Renal cortical epithelial cell (primary cell): ENCODE measurements at regions not wholly inside any gene's neighbourhood (a gene's known extent, or its start where the extent isn't known, plus 50 kb on each side); places are given as distances from the start of the nearest gene placed in this dataset.
"Not testable (repeated sequence)": the region's sequence is repeated elsewhere in the genome, so short reads cannot be mapped to it uniquely, and the experiment has no call there.

ENCODE experiments used
- DNase-seq: peaks from one replicate; pipeline ENCODE4 v3.0.0-alpha.2; 2011; ENCODE audit warnings: low read depth

- no peak for DNase-seq
Observed at GRCh38 chr6:14597090-14597489, 479.5 kb downstream of the CD83 start.

- peak; percentile 47 for DNase-seq
Observed at GRCh38 chr6:14598017-14598864, 480.7 kb downstream of the CD83 start.

DNA sequence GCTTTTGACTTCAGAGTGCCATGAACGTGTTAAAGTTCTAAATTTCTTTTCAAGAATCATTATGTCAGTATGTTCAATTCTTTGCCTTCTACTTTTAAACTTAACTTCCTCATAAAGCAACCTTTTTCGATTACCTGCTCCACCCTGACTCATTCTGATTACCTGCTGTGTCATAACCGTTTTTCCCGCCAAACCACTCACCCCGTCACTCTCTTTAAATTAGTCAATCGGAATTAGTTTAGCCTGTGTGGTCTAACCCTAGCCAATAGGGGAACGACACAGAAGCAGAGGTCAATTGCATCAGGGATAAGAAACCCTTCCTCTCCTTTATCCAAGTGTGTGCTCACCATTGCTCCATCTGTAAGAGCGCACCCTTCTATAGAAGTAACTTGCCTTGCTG, 482.7 kb downstream of the CD83 start:
- not testable (repeated sequence) for DNase-seq

- DNase-seq, result no peak
Observed at GRCh38 chr6:14601490-14601889, 483.9 kb downstream of the CD83 start.

GRCh38 chr6:14606353-14606752, 488.8 kb downstream of the CD83 start:
- no peak for DNase-seq

DNA sequence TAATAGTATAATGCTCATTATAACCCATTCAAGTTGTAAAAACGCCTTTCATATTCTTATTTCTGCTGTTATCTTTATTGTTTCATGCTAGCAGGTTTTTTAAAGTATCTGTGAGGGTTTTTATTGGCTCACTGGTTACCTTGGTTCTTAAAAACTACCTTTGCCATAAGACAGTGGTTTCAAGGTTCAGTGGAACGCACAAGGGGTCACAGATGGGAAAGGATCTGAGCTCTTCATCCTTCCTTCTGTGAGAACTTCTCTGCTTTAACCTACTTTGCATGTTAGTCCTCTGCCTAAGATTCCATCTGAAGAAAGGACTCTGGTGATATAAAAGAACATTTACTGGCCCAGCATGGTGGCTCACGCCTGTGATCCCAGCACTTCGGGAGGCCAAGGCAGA, 492.6 kb downstream of the CD83 start:
- DNase-seq, result no peak

- DNase-seq, result peak; percentile 54
Observed at GRCh38 chr6:14612016-14612980, 494.7 kb downstream of the CD83 start.

- DNase-seq, result no peak
Observed at GRCh38 chr6:14614631-14615030, 497.1 kb downstream of the CD83 start.

DNA sequence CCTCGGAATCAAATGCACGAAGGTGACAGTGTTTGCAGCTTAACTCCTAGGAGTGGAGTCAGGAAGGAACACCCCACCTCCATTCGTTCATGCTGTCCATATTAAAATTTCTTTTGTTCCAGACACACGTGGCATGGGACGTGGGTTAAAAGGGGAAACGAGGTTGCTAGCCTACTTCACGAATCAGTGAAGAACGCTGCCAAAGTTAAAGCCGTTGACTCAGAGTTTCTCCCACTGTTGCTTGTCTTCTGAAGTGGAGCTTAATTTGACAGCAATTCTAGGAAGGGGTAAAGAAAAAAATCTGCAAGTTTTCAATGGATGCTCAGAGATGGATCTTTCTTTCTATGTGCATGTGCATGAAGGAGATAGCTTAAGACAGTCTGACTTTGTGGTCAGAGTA, 499.1 kb downstream of the CD83 start:
- DNase-seq, result no peak

DNA sequence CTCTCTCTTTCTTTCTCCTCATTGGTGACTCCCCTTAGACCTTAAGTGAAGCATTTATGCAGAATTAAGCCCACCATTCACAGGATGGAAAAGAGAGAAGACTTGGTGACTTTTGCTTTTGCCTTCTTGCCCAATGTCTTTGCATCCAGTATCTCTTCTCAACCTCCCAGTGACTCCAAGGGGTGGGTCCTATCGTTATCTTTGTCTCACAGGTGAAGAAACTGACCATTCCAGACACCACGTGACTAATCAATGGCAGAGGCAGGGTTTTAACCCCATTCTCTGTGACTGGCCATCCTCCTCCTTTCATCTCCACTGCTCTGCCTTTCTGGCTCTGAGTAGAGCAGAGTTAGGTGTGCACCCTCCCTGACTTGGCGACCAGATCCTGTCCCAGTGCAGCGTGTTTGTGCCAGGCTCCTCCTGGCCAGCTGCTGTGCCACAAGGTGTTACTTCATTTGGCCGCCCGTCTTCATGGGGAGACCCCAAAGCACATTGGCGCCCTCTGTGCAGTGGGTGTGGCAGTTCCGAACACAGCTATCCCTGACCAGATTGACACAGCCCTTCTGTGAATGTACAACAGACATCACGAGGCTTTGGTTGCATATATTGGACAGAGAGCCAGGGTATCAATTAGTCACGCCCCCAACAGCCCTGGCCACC, 501.3 kb downstream of the CD83 start:
- no peak for DNase-seq

GRCh38 chr6:14619419-14619781, 501.8 kb downstream of the CD83 start:
- no peak for DNase-seq

DNA sequence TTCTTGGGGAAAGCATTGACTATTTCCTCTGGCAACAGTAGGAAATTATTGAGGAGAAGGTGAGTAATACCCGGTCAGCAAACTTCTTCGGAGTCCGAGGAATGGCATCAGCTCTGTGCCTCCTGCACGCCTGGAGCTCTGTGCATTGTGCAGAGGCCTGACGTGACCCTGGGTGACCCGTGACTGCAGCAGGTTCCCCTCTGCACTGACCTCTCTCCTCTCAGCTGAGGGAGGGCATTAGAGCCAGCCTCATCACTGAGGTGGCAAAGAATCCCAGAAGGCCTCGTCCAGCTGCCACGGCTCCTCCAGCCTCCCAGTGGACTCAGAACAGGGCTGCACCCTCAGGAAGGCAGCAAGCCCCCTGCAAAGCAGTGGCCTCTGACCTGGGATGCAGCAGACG, 502.9 kb downstream of the CD83 start:
- DNase-seq, result no peak

- no peak for DNase-seq
Observed at GRCh38 chr6:14621518-14621917, 503.9 kb downstream of the CD83 start.

DNA sequence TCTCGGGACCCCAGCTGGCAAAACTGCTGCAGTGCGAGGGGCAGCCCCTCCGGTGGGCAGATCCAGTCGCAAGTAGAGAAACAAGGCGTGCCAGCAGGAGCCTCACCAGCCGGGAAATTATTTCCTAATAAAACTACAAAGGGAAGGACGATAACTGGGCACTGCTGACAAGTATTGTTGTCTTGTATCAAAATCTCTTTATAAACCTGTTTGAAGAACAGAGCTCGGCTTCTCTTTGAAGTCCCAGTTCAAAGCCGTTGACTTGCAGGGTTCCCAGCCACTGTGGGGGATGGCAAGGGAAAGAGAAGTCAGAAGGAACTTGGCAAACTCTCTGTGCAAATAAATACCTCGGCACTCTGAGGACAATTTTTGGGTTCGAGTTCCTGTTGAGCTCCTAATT, 504.5 kb downstream of the CD83 start:
- DNase-seq, result no peak

DNA sequence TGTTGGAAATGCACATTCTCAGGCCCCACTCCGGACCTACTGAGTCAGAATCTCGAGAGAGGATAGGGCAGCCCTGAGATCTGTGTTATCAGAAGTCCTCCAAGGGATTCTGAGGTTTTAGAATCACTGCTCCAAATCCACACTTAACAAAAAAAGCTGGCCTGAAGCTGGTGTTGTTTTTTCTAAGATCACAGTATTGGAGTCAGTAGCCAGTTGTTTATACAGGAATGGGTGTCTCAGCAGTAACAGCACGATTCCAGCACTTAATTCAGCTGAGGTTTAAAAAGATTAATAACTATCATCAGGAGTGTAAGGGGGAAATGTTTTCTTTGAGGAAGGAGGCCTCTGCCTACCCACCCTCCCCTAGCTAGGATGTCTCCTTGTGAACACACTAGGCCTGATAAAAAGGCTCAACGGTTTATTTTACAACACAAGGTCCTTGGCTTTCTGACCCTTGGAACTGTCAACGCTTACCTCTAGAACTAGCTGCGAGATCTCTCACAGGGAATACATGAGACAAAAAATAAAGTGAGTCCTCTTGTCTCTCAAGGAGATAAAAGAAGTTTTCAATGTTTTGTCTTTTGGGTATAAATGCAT, 505.4 kb downstream of the CD83 start:
- DNase-seq, result no peak

GRCh38 chr6:14625173-14625895, 507.8 kb downstream of the CD83 start:
- DNase-seq, result no peak

- DNase-seq, result no peak
Observed at GRCh38 chr6:14626556-14626955, 509.0 kb downstream of the CD83 start.

DNA sequence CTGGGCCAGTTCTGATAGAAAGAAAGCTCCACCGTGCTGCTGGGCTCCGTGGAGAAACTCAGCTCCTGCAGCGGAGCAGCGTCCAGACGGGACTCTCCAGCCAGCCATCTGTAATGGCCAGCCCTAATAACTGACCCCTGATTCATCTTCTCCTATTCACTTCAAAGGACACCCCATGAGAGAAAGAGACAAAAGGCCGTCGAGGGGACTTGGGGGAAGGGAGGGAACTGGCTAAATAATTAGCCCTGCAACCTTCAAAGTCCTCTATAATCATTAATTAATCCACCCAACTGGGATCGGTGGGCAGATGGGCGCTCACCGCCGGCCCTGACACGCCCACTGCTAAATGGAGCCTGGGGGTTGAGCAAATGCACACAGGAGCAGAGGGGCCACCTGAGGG, 512.4 kb downstream of the CD83 start:
- DNase-seq, result peak; percentile 11

DNA sequence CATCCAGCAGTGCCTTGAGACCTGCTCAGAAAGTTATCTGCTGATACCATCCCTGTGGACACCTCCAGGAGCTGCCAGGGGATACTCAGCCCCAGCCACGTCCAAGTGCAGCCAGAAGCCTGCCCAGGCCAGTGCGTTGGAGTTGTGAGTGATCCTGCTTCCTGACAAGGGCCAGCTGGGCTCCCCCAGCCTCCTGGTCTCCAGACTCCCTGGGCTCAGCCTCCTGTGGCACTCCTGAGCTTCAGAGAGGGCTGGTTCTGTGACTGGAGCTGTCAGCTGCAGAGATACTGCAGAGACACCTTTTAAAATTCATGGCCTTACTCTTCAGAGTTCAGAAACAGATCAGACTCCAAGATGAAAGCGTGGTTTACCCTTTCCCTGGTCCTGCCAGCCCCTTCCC, 515.9 kb downstream of the CD83 start:
- DNase-seq, result no peak

DNA sequence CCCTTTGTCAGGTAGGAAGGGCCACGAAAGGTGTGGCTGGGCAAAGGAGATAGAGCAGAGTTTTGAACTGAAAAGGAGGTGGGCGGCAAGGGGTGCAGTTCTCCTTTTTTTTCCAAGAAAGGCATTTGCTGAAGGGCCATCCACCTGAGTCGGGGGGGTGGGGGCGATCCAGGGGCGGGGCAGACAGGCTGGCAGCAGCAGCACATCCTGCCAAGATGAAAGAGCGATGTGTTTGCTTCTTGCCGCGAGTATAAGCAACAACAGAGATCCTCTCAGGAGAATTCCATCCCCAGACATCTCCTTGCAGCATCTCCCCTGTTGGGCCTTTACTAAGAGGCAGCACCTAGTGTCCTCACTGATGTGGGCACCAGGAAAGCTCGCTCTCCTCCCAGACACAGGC, 516.5 kb downstream of the CD83 start:
- no peak for DNase-seq

- no peak for DNase-seq
Observed at GRCh38 chr6:14635195-14635594, 517.6 kb downstream of the CD83 start.
